ENCODE measurements at regions not wholly inside any gene's neighbourhood (a gene's known extent, or its start where the extent isn't known, plus 50 kb on each side); places are given as distances from the start of the nearest gene placed in this dataset.

DNA sequence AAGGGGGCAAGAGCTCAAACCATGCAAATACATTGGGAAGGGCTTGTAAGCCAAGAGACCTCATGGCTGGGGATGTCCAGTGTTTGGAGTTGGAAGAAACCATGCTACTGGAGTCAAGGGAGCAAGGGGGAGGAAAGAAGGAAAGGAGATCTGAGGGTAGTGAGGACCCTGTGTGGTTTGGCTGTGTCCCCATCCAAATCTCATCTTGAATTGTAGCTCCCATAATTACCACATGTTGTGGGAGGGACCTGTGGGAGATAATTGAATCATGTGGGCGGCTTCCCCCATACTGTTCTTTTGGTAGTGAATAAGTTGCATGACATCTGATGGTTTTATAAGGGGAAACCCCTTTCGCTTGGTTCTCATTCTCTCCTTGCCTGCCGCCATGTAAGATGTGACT, 56.5 kb upstream of the ADRB1 start:
- no peak overlapping the region for H2AFZ ChIP-seq (ENCODE audit: low read depth, low read length, poor library complexity, severe bottlenecking)
- no peaks in the 10 kb centered on the region for H3K27me3 ChIP-seq (ENCODE audit: insufficient read depth, low read length)
- H3K9ac ChIP-seq (ENCODE audit: low read length) = no peak overlapping the region
- ChIA-PET POLR2A (interaction anchor here (0.6 kb wide), 1 partner anchor 129 kb away, joined by 3 read pairs; no protein-coding TSS in a partner anchor), CTCF (interaction anchor here (1.2 kb wide), 1 partner anchor 15 kb away, joined by 3 read pairs; no protein-coding TSS in a partner anchor), RAD21 (ENCODE audit: low non-redundant PET in 1 of 2, low total read pairs in 2 of 2, uncharacterized antibody in 2 of 2, unreplicated experiment in 2 of 2) (no interaction called here)
- H3K4me3 ChIP-seq (replicated peaks in 1 of 2; ENCODE audit: low read depth in 1 of 2, low read length in 2 of 2) = no peak overlapping the region
- H3K27ac ChIP-seq (ENCODE audit: low read depth, low read length) = no peak overlapping the region
- peaks cover 9 to 23% of the 10 kb centered on the region in 2 experiments; a peak in 3 of 4 replicates for H3K4me1 ChIP-seq (ENCODE audit: control insufficient read depth in 1 of 2, insufficient read depth in 2 of 2, low read length in 2 of 2)
- H3K9me3 ChIP-seq (ENCODE audit: control insufficient read depth in 1 of 2, insufficient read depth in 1 of 2, low read depth in 1 of 2, low read length in 2 of 2) = no peaks in the 10 kb centered on the region
- H3K4me2 ChIP-seq (ENCODE audit: low read length) = no peak overlapping the region
- TF ChIP-seq POLR2AphosphoS5 (IDR thresholded peaks at IDR 0.05; ENCODE audit: low read depth, low read length) = no peak
- no peak for TF ChIP-seq ELF1 (IDR thresholded peaks at IDR 0.05; ENCODE audit: borderline replicate concordance, low read depth)
- TF ChIP-seq, protein P1, sequence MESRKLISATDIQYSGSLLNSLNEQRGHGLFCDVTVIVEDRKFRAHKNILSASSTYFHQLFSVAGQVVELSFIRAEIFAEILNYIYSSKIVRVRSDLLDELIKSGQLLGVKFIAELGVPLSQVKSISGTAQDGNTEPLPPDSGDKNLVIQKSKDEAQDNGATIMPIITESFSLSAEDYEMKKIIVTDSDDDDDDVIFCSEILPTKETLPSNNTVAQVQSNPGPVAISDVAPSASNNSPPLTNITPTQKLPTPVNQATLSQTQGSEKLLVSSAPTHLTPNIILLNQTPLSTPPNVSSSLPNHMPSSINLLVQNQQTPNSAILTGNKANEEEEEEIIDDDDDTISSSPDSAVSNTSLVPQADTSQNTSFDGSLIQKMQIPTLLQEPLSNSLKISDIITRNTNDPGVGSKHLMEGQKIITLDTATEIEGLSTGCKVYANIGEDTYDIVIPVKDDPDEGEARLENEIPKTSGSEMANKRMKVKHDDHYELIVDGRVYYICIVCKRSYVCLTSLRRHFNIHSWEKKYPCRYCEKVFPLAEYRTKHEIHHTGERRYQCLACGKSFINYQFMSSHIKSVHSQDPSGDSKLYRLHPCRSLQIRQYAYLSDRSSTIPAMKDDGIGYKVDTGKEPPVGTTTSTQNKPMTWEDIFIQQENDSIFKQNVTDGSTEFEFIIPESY (IDR thresholded peaks at IDR 0.05; ENCODE audit: extremely low read depth, insufficient replicate concordance, low read length) = no peak
- TF ChIP-seq, protein P2, sequence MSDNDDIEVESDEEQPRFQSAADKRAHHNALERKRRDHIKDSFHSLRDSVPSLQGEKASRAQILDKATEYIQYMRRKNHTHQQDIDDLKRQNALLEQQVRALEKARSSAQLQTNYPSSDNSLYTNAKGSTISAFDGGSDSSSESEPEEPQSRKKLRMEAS (IDR thresholded peaks at IDR 0.05) = no peak
- no peak for TF ChIP-seq TCF7L2 (IDR thresholded peaks at IDR 0.05; ENCODE audit: borderline replicate concordance, extremely low read depth, insufficient read depth, insufficient read length)
- no peak for TF ChIP-seq SIN3A (IDR thresholded peaks at IDR 0.05; ENCODE audit: low read depth)
- TF ChIP-seq YY1 (IDR thresholded peaks at IDR 0.05; ENCODE audit: extremely low read depth, insufficient replicate concordance, low read depth, low read length) = no peak
- TF ChIP-seq FOSL1 (IDR thresholded peaks at IDR 0.05; ENCODE audit: low read depth) = no peak
- no peak for TF ChIP-seq SRF (IDR thresholded peaks at IDR 0.05; ENCODE audit: low read depth)
- no peak for TF ChIP-seq POLR2A (IDR thresholded peaks at IDR 0.05; ENCODE audit: borderline replicate concordance, extremely low read depth, insufficient read depth, insufficient read length)
- no peak for TF ChIP-seq ZFX (IDR thresholded peaks at IDR 0.05)
- no peak for TF ChIP-seq EZH2 (IDR thresholded peaks at IDR 0.05)
- no peak for TF ChIP-seq SP1 (IDR thresholded peaks at IDR 0.05; ENCODE audit: low read depth)
- BruUV-seq (replicated peaks) = no TSS peak
- no peaks in the 10 kb centered on the region for H3K36me3 ChIP-seq (ENCODE audit: control insufficient read depth in 1 of 2, insufficient read depth in 2 of 2, low read length in 2 of 2)
- intact Hi-C loops (cut with micrococcal nuclease) = no loop called here
- no peaks in the 10 kb centered on the region for H3K79me2 ChIP-seq (ENCODE audit: insufficient read depth, low read length)
- H3K9me2 ChIP-seq (ENCODE audit: insufficient read depth) = no peaks in the 10 kb centered on the region
- DNase-seq (ENCODE audit: low read depth, low spot score) = no peak
- H4K20me1 ChIP-seq (ENCODE audit: insufficient read depth) = no peaks in the 10 kb centered on the region
- no peak for ATAC-seq
